ENCODE measurements at regions not wholly inside any gene's neighbourhood (a gene's known extent, or its start where the extent isn't known, plus 50 kb on each side); places are given as distances from the start of the nearest gene placed in this dataset.

- no peaks in the 10 kb centered on the region for H3K4me1 Mint-ChIP-seq
- H3K4me3 ChIP-seq (ENCODE audit: control extremely low read depth in 1 of 5, extremely low read depth in 1 of 5, insufficient read depth in 1 of 5, low read depth in 2 of 5, low read length in 4 of 5) = no peak overlapping the region
- H3K27me3 Mint-ChIP-seq = no peaks in the 10 kb centered on the region
- H3K4me2 ChIP-seq (replicated peaks; ENCODE audit: low read depth, low read length, poor library complexity, severe bottlenecking) = no peak overlapping the region
- no peak overlapping the region for H3K4me3 Mint-ChIP-seq
- no CpG with 5 or more reads among the region's 3 CpGs for WGBS (ENCODE audit: insufficient coverage)
- no peak for TF ChIP-seq EZH2 (IDR thresholded peaks at IDR 0.05; ENCODE audit: borderline replicate concordance, insufficient read depth, low read depth, low read length, poor library complexity, severe bottlenecking)
- TF ChIP-seq, protein P1, sequence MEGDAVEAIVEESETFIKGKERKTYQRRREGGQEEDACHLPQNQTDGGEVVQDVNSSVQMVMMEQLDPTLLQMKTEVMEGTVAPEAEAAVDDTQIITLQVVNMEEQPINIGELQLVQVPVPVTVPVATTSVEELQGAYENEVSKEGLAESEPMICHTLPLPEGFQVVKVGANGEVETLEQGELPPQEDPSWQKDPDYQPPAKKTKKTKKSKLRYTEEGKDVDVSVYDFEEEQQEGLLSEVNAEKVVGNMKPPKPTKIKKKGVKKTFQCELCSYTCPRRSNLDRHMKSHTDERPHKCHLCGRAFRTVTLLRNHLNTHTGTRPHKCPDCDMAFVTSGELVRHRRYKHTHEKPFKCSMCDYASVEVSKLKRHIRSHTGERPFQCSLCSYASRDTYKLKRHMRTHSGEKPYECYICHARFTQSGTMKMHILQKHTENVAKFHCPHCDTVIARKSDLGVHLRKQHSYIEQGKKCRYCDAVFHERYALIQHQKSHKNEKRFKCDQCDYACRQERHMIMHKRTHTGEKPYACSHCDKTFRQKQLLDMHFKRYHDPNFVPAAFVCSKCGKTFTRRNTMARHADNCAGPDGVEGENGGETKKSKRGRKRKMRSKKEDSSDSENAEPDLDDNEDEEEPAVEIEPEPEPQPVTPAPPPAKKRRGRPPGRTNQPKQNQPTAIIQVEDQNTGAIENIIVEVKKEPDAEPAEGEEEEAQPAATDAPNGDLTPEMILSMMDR (IDR thresholded peaks at IDR 0.05) = no peak
- H3K9ac ChIP-seq (ENCODE audit: low read length) = no peak overlapping the region
- POLR2A ChIA-PET = no interaction called here
- no peak for ATAC-seq (ENCODE audit: low read depth)
- H3K27me3 ChIP-seq (replicated peaks in 1 of 4; ENCODE audit: control extremely low read depth in 1 of 4, control insufficient read depth in 3 of 4, insufficient read depth in 4 of 4, low read length in 3 of 4) = no peaks in the 10 kb centered on the region
- DNase-seq = no peak
- no peak overlapping the region for H2AFZ ChIP-seq (ENCODE audit: insufficient read depth, low read depth, low read length, poor library complexity, severe bottlenecking)
- no peak overlapping the region for H3K27ac ChIP-seq (ENCODE audit: low read length in 2 of 2)
- CTCF ChIA-PET = no interaction called here
- H3K36me3 ChIP-seq (replicated peaks in 1 of 2; ENCODE audit: control extremely low read depth in 1 of 2, control insufficient read depth in 1 of 2, extremely low read depth in 1 of 2, insufficient read depth in 2 of 2, low read length in 1 of 2) = no peaks in the 10 kb centered on the region
- peaks cover 0 to 3% (median 0%) of the 10 kb centered on the region in 3 donors for H3K9me3 ChIP-seq (ENCODE audit: control extremely low read depth in 1 of 3, control insufficient read depth in 2 of 3, insufficient read depth in 1 of 3, low read length in 2 of 3)
- H3K79me2 ChIP-seq (ENCODE audit: control insufficient read depth, insufficient read depth, low read length) = no peaks in the 10 kb centered on the region
- no peaks in the 10 kb centered on the region for H3K4me1 ChIP-seq (ENCODE audit: control insufficient read depth in 2 of 2, insufficient read depth in 2 of 2, low read length in 2 of 2)
- peaks cover 4% of the 10 kb centered on the region for H3K9me3 Mint-ChIP-seq (ENCODE audit: insufficient read depth)
- no peaks in the 10 kb centered on the region for H4K20me1 ChIP-seq (ENCODE audit: control insufficient read depth, insufficient read depth, low read length, poor library complexity, severe bottlenecking)
- H3K27ac Mint-ChIP-seq = no peak overlapping the region
- intact Hi-C loops (cut with micrococcal nuclease) = no loop called here
Observed at GRCh38 chr3:76171647-76172046, 386.3 kb upstream of the ZNF717 start.

DNA sequence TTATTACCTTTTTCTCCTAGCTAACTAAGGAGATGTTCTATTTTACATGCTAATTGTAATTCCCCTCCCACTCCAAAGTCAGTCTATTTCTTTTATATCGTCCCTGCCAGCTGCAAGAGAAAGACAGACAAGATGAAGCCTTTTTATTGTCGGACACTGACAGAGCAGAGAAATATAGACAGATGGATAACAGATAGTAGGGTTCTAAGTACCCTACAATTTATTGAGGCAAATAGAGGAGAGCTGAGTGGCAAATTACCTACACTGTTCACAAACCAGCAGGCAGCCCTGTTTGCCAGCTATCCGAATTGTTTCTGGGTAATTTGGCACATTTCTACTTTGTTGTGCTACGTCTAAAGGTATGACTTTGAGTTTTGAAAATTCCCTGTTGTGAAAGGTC is 392.3 kb upstream of the ZNF717 start:
- POLR2A ChIA-PET = no interaction called here
- Mint-ChIP-seq H3K4me3 (no peak overlapping the region), H3K9me3 (ENCODE audit: insufficient read depth) (peaks cover 9% of the 10 kb centered on the region), H3K27ac (no peak overlapping the region), H3K27me3 (no peaks in the 10 kb centered on the region), H3K4me1 (no peaks in the 10 kb centered on the region)
- Histone ChIP-seq H3K27me3 (replicated peaks in 1 of 4; ENCODE audit: control extremely low read depth in 1 of 4, control insufficient read depth in 3 of 4, insufficient read depth in 4 of 4, low read length in 3 of 4) (no peaks in the 10 kb centered on the region), H3K4me1 (ENCODE audit: control insufficient read depth in 2 of 2, insufficient read depth in 2 of 2, low read length in 2 of 2) (no peaks in the 10 kb centered on the region), H4K20me1 (ENCODE audit: control insufficient read depth, insufficient read depth, low read length, poor library complexity, severe bottlenecking) (no peaks in the 10 kb centered on the region), H3K27ac (ENCODE audit: low read length in 2 of 2) (no peak overlapping the region), H3K79me2 (ENCODE audit: control insufficient read depth, insufficient read depth, low read length) (no peaks in the 10 kb centered on the region), H3K4me2 (replicated peaks; ENCODE audit: low read depth, low read length, poor library complexity, severe bottlenecking) (no peak overlapping the region), H2AFZ (ENCODE audit: insufficient read depth, low read depth, low read length, poor library complexity, severe bottlenecking) (no peak overlapping the region), H3K4me3 (ENCODE audit: control extremely low read depth in 1 of 5, extremely low read depth in 1 of 5, insufficient read depth in 1 of 5, low read depth in 2 of 5, low read length in 4 of 5) (no peak overlapping the region), H3K36me3 (replicated peaks in 1 of 2; ENCODE audit: control extremely low read depth in 1 of 2, control insufficient read depth in 1 of 2, extremely low read depth in 1 of 2, insufficient read depth in 2 of 2, low read length in 1 of 2) (no peaks in the 10 kb centered on the region), H3K9me3 (ENCODE audit: control extremely low read depth in 1 of 3, control insufficient read depth in 2 of 3, insufficient read depth in 1 of 3, low read length in 2 of 3) (no peaks in the 10 kb centered on the region), H3K9ac (ENCODE audit: low read length) (no peak overlapping the region)
- CTCF ChIA-PET = no interaction called here
- DNase-seq (no peak), ATAC-seq (ENCODE audit: low read depth) (no peak)
- WGBS (ENCODE audit: insufficient coverage) = 100% methylated on average over 2 of the region's 4 CpGs
- intact Hi-C loops (cut with micrococcal nuclease) = no loop called here
- TF ChIP-seq EZH2 (IDR thresholded peaks at IDR 0.05; ENCODE audit: borderline replicate concordance, insufficient read depth, low read depth, low read length, poor library complexity, severe bottlenecking) = no peak
- TF ChIP-seq, protein P1 (IDR thresholded peaks at IDR 0.05) = no peak
